ENCODE measurements at regions not wholly inside any gene's neighbourhood (a gene's known extent, or its start where the extent isn't known, plus 50 kb on each side); places are given as distances from the start of the nearest gene placed in this dataset.

GRCh38 chr3:25266677-25267076, 161.4 kb upstream of the RARB start:
- peak; percentile 11 for DNase-seq

- no peak for DNase-seq
These were observed 156.0 kb upstream of the RARB start for GRCh38 chr3:25272090-25272489.

- DNase-seq = no peak
These were observed 154.4 kb upstream of the RARB start for GRCh38 chr3:25273582-25274171.

GRCh38 chr3:25277503-25277902, 150.6 kb upstream of the RARB start:
- no peak for DNase-seq

- no peak for DNase-seq
These were observed 146.9 kb upstream of the RARB start for GRCh38 chr3:25281041-25281731.

GRCh38 chr3:25281732-25282126, 146.3 kb upstream of the RARB start:
- DNase-seq = no peak

GRCh38 chr3:25283613-25284012, 144.4 kb upstream of the RARB start:
- no peak for DNase-seq

- DNase-seq = no peak
These were observed 143.8 kb upstream of the RARB start for GRCh38 chr3:25284249-25284648.

GRCh38 chr3:25287291-25287884, 140.7 kb upstream of the RARB start:
- no peak for DNase-seq

GRCh38 chr3:25288413-25288812, 139.7 kb upstream of the RARB start:
- DNase-seq = no peak

GRCh38 chr3:25289156-25289555, 138.9 kb upstream of the RARB start:
- no peak for DNase-seq

- no peak for DNase-seq
These were observed 138.4 kb upstream of the RARB start for GRCh38 chr3:25289663-25290062.

- DNase-seq = no peak
These were observed 136.6 kb upstream of the RARB start for GRCh38 chr3:25291481-25291905.

- DNase-seq = no peak
These were observed 136.0 kb upstream of the RARB start for GRCh38 chr3:25292036-25292435.

- DNase-seq = no peak
These were observed 135.5 kb upstream of the RARB start for GRCh38 chr3:25292595-25292994.

- DNase-seq = no peak
These were observed 134.3 kb upstream of the RARB start for GRCh38 chr3:25293736-25294135.

GRCh38 chr3:25294169-25294805, 133.8 kb upstream of the RARB start:
- DNase-seq = no peak

- DNase-seq = no peak
These were observed 130.1 kb upstream of the RARB start for GRCh38 chr3:25297667-25298585.

GRCh38 chr3:25300141-25300540, 127.9 kb upstream of the RARB start:
- DNase-seq = no peak

- DNase-seq = no peak
These were observed 123.1 kb upstream of the RARB start for GRCh38 chr3:25304916-25305315.

- no peak for DNase-seq
These were observed 122.0 kb upstream of the RARB start for GRCh38 chr3:25306066-25306465.

GRCh38 chr3:25306705-25307104, 121.4 kb upstream of the RARB start:
- no peak for DNase-seq

- no peak for DNase-seq
These were observed 114.8 kb upstream of the RARB start for GRCh38 chr3:25313286-25313685.
